ENCODE measurements at regions not wholly inside any gene's neighbourhood (a gene's known extent, or its start where the extent isn't known, plus 50 kb on each side); places are given as distances from the start of the nearest gene placed in this dataset.

GRCh38 chr18:76618721-76619120 lies 123.7 kb upstream of the ZNF516 start:
- Histone ChIP-seq H3K4ac (ENCODE audit: low read depth, low read length) (no peak overlapping the region), H2AFZ (ENCODE audit: low read length) (no peak overlapping the region), H3K27me3 (ENCODE audit: insufficient read depth, low read length) (no peaks in the 10 kb centered on the region), H3K27ac (ENCODE audit: insufficient read length, low read depth, low read length) (no peak overlapping the region), H3K18ac (ENCODE audit: insufficient read length, low read depth, low read length) (no peak overlapping the region), H4K91ac (ENCODE audit: insufficient read length, low read depth, low read length) (no peak overlapping the region), H2BK12ac (ENCODE audit: insufficient read length, low read depth, low read length) (no peak overlapping the region), H3K9ac (ENCODE audit: extremely low read depth, insufficient read length, low read length) (no peak overlapping the region), H4K20me1 (ENCODE audit: control insufficient read depth, insufficient read depth, insufficient read length) (no peaks in the 10 kb centered on the region), H3K23ac (ENCODE audit: insufficient read length, low read depth, low read length) (no peak overlapping the region), H3K4me1 (ENCODE audit: insufficient read depth, low read length) (peaks cover 2% of the 10 kb centered on the region; the same call in 1 of the 2 replicates), H3T11ph (ENCODE audit: low read length) (no peak overlapping the region), H3K4me2 (ENCODE audit: insufficient read depth, insufficient read length, low read length) (no peak overlapping the region), H2BK120ac (ENCODE audit: low read depth, low read length, poor library complexity, severe bottlenecking) (no peak overlapping the region), H3K23me2 (ENCODE audit: insufficient read length, low read depth, low read length, poor library complexity, severe bottlenecking) (peaks cover 8% of the 10 kb centered on the region), H2AK5ac (ENCODE audit: insufficient read length, low read length) (no peak overlapping the region), H3K9me3 (ENCODE audit: control insufficient read depth, low read depth, low read length) (no peaks in the 10 kb centered on the region), H2BK5ac (ENCODE audit: insufficient read length, low read length) (no peak overlapping the region), H2BK15ac (ENCODE audit: low read depth, low read length) (no peak overlapping the region), H3K56ac (ENCODE audit: insufficient read length, low read depth, low read length) (no peak overlapping the region), H3K14ac (ENCODE audit: insufficient read depth, low read length) (no peak overlapping the region), H4K8ac (replicated peaks; ENCODE audit: insufficient read length, low read depth, low read length) (no peak overlapping the region), H3K79me1 (ENCODE audit: insufficient read depth, low read depth, low read length, poor library complexity, severe bottlenecking) (no peaks in the 10 kb centered on the region), H2BK20ac (ENCODE audit: low read depth, low read length, poor library complexity, severe bottlenecking) (no peak overlapping the region), H3K79me2 (ENCODE audit: insufficient read depth, low read length) (no peaks in the 10 kb centered on the region), H4K5ac (ENCODE audit: insufficient read length, low read depth, low read length) (no peak overlapping the region)
- peaks cover 63 to 64% of the 10 kb centered on the region in 2 experiments for H3K4me1 Mint-ChIP-seq
- DNase-seq, result no peak
- no CpG with 5 or more reads among the region's 2 CpGs for WGBS (ENCODE audit: extremely low coverage, insufficient read length, low lambda C conversion rate)
- H3K27me3 Mint-ChIP-seq (ENCODE audit: low read depth), result peaks cover 39% of the 10 kb centered on the region
- H3K36me3 Mint-ChIP-seq (ENCODE audit: insufficient read depth in 1 of 3, low read depth in 3 of 3), result 0 out of 7 replicates have a peak, but pooled peaks cover 0 to 4% (median 0%) of the 10 kb centered on the region in 3 experiments
- no peak overlapping the region for H3K4me3 Mint-ChIP-seq
- TF ChIP-seq CTCF (conservative IDR thresholded peaks at IDR 0.05), result no peak
- H3K27ac Mint-ChIP-seq, result no peak overlapping the region
- no peaks in the 10 kb centered on the region; a peak in 1 of 5 replicates for H3K9me3 Mint-ChIP-seq
